HG02870 (cell line): ENCODE measurements at regions not wholly inside any gene's neighbourhood (a gene's known extent, or its start where the extent isn't known, plus 50 kb on each side); places are given as distances from the start of the nearest gene placed in this dataset.

ENCODE experiments used
- ATAC-seq: cut with Tn5 transposase; IDR thresholded peaks from one replicate; pipeline ENCODE4 v1.9.1; 2021; ENCODE audit warnings: mild to moderate bottlenecking, moderate library complexity; ENCODE audit not compliant: unreplicated experiment

DNA sequence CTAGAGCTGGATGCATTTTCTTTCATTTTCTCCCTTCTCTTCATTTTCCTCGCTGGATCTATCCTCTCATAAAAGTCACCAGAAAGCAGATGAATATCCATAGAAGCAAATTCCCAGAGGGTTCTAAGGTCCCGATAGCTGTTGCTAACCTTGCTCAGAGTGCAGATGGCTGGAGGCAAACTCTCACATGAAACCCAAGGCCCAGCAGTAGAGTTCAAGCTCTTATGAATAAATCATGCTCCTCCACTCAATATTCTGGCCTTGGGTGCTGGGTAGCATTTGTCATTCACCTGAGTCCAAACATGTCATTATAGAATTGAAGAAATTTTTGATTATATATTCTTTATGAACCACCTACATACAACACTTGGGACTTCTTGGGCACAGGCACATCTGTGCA lies 539.7 kb upstream of the MARCKS start:
- no peak for ATAC-seq

DNA sequence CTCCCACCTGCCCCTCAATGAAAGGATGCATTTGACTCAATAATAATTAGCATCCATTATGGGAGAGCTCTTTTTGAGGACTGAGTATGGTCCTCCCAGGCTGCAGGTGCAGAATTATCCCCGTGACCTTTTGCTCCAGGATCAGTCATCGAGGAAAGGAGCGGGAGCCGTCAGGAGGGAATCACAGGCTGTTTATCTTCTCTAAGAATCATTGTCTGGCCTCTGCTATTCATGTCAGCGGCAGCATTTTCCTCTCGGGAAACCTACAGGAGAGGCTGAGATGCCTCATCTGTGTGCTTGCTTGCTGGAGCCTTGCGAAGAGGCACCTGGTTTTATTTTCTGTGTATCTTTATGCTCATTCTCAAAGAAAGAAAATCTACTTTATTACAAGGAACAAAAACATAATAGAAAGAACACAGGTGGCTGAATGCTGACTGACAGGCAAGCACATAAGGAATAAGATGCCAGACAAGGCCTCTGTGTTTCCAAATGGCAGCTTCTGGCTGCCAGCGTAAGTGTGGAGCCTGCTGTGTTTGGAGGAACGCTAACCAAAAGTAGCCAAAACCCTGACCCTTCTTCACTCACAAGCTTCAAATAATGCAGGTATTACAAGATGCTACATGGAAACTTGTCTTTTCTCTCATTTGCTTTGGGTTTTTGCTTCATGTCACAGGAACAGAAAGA lies 539.1 kb upstream of the MARCKS start:
- no peak for ATAC-seq

GRCh38 chr6:113318575-113318917 lies 538.6 kb upstream of the MARCKS start:
- no peak for ATAC-seq

GRCh38 chr6:113320653-113321052 lies 536.5 kb upstream of the MARCKS start:
- no peak for ATAC-seq

- no peak for ATAC-seq
Observed at GRCh38 chr6:113326781-113327180, 530.4 kb upstream of the MARCKS start.

DNA sequence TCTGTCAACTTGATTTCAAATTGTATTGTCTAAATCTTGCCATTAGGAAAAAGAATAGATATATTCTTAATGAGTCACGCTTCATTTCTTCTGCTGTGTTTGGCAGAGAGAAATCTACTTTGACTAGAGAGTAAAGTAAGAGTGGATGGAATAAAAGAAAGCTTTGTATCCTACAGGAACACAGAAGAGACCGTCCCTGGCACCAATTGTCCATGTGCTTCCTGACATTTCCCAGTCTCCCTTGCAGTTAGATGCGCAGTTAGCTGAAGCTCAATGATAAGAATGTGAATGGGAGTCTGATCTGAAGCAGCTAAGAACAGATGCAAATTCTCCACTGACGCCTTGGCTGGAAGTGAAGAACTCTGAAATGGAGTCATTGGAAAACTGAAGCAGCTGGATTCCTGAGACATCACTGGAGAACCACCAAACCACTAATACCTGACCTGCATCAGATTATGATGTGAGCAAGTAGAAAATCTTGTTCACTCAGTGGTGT lies 528.2 kb upstream of the MARCKS start:
- no peak for ATAC-seq

DNA sequence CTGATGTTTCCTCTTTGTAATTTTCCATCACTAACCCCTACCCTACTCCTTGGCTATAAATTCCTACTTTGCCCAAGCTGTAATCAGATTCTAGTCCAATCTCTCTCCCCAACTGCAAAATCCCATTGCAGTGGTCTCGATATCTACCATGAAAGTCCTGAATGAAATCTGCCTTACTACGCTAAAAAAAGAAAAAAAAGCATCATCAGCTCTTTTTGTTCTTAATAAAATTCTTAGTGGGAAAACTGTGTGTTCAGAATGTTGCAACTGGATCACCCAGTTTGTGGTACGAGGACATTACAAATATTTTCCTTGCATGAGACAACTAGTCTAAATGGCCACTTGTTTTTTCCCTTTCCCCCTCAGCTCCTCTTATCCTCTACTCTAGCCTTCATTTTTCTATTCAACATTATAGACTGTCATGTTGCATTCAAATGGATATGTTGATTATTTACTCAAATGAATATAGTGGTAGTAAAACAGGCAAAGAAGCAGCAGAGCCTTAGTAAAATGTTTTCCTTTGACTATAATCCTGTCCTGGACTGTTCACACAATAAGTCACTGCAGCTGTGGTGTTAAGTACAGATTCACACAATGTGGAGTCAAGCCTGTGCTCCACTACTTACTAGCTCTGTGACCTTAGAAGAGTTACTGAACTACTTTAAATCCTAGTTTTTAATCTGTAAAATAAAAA lies 527.1 kb upstream of the MARCKS start:
- no peak for ATAC-seq

GRCh38 chr6:113330636-113330946 lies 526.6 kb upstream of the MARCKS start:
- no peak for ATAC-seq

- ATAC-seq: no peak
Observed at GRCh38 chr6:113331021-113331420, 526.1 kb upstream of the MARCKS start.

DNA sequence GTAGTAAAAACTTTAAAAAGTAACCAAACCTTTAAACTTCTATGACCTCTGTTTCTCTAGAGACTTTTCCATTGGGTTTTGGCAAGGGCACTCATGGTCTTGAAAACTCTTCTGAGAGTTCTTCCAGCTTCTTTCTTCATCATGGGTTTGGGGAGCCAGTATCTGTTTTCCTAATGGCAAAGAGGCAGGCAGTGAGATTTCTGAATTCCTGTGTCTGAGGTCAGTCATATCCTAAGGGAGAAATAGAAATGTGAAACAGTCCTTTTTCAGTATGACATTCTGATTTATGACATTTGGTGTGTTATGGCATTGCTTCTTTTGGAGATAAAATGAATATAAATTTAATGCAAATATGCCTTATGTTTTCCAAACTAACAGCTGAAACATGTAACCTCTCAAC lies 518.5 kb upstream of the MARCKS start:
- no peak for ATAC-seq

GRCh38 chr6:113339209-113339608 lies 517.9 kb upstream of the MARCKS start:
- no peak for ATAC-seq

DNA sequence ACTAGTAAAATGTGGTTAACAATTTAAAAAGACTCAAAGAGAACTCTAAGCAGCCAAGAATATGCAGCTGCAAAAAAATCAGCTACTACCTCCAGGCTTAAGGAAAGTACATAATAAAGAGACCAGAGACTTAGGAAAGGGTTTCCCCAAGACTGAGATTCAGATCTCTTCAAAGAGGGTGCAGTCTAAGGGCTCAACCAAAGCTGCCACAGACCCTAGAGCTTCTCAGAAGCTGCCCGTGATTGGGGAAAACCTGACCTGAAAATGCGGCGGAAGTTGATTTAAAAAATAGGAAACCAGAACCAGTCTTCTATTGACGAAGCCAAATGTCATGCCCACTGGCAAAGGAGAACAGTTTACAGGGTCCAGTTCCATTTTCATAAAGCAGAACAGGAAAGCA lies 516.8 kb upstream of the MARCKS start:
- peak; percentile 77 for ATAC-seq

- ATAC-seq: no peak
Observed at GRCh38 chr6:113343940-113344339, 513.2 kb upstream of the MARCKS start.

DNA sequence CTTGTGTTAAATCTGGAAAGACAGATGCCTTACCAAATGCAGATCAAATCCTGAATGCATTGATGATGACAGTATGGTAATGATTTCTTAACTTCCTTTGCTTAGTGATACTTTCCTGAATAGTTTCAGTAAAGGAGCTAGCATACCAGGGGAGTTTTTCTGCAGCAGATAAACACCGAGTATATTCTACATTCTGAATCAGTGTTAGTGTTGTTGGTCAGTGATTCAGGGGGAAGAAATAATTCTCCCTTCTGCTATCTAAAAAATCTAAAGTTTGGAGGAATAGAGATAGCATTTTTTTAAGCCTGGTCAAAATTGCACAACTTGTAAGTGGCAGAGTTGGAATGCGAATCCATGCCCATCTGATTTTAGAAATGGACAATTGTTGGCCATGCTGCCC lies 512.2 kb upstream of the MARCKS start:
- no peak for ATAC-seq

DNA sequence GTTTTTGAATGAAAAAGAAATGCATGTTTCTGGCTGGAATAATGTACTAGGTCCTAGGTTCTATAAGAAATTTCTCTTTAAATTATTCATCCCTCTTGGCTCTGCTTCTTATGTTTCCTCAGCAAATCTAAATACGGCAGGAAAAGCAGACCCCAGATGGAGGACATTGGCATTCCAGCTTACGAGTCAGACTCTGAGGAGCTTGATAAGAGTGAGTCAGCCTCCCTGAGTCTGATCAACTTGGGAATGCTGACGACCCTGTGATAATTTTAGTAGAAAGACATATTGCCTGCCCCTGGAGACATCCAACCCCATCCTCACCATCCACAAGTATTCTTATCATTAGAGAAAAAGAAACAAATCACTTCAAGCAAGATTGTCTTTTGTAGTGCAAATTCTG lies 509.7 kb upstream of the MARCKS start:
- ATAC-seq: no peak

DNA sequence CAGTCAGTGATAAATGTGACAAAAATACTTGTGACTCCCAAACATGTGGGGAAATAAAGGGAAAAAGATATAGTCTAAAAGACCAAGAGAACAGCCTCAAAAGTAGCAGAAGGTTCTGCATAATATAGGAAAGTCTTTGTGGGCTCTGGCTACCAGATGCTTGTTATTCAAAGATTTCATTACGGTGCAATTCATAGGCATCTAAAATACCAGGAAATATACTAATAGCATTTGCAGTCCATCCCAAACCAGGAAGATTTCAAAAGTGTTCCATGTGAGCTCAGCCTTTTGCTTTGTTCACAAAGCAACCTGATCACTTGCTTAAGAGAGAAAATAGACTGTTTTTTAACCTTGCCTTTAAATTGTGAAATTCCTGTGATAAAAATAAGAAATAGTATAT lies 506.7 kb upstream of the MARCKS start:
- ATAC-seq: no peak

- peak; percentile 21 for ATAC-seq
Observed at GRCh38 chr6:113351173-113351834, 505.8 kb upstream of the MARCKS start.

DNA sequence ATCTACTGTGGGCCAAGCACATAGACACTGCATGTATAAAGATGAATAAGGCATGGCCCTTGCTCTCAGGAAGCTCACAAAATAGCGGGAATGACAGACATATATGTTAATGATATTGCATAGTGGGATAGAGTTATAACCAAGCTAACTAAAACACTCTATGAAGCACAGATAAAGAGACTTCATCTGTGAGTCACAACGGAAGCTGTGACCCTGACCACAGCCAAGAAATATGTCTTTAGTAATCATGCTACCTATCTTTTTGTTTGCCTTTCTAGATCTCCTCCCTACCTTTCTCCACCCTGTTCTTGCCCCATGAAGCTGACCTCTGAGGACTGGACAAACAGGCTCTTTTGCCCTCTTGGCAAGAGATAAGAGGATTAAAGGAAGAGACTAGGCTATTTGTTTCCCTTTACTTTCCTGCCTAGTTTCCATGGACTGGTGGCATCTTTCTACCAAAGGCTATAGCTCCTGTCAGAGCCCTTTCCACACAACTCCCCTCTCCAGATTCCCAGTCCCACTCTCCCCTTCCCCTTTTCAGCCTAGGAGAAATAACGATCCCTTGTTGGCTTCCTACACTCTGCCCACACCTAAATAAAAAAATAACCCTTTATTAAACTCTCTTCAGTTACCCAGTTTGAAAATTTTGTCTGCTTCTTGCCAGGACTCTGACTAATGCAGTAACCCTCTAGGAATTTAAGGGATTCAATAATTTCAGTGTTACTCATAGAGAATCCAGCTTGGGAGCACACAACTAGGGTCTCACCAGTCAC lies 504.9 kb upstream of the MARCKS start:
- ATAC-seq: peak; percentile 63

- ATAC-seq: no peak
Observed at GRCh38 chr6:113352831-113353230, 504.3 kb upstream of the MARCKS start.

- no peak for ATAC-seq
Observed at GRCh38 chr6:113353392-113353791, 503.8 kb upstream of the MARCKS start.

DNA sequence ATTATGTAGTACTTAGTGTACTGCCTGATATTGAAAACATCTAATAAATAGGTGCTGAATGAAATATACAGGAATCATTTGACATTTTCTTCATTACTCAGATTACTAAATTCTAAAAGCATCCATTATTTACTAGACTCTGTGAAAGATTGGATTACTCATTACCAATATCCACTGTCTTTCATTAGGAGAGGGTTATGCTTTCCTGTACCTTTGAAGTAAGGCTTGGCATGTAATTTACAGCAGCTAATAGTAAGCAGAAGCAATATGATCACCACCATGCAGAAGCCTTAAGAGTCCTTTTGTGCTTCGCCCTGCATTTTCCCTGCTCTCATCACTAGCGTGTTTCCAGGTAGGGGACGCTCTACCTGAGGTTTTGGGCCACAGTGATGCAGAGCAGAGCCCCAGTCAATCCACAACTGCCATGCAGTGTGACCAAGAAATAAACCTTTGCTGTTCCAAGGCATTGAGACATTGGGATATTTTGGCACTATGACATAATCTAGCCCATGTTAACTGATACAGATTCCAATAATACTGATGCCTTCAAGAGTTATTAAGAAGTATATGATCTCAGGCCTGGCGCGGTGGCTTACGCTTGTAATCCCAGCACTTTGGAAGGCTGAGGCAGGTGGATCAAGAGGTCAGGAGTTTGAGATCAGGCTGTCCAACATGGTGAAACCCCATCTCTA lies 502.8 kb upstream of the MARCKS start:
- no peak for ATAC-seq
